HEK293T (cell line): ENCODE measurements at regions not wholly inside any gene's neighbourhood (a gene's known extent, or its start where the extent isn't known, plus 50 kb on each side); places are given as distances from the start of the nearest gene placed in this dataset.
"Not testable (repeated sequence)": the region's sequence is repeated elsewhere in the genome, so short reads cannot be mapped to it uniquely, and the experiment has no call there.

Experiments
- CTCF ChIA-PET: fragments of 350-600 bp; formaldehyde crosslinking; extraction: SDS; loops from one replicate; lab custom pipeline; 2021; ENCODE audit warnings: antibody characterized with exemption, inconsistent platforms; lab: Yijun Ruan, JAX
- POLR2A ChIA-PET: fragments of 350-600 bp; formaldehyde crosslinking; extraction: SDS; loops from one replicate; lab custom pipeline; 2020; ENCODE audit warnings: antibody characterized with exemption, inconsistent platforms; lab: Yijun Ruan, JAX
- DNase-seq: peaks from one replicate; pipeline ENCODE4 v3.0.0; 2012; ENCODE audit warnings: mixed read lengths; ENCODE audit errors: extremely low spot score
- ARNT ChIP-seq: fragments of 450-650 bp; IDR thresholded peaks from 2 replicates; pipeline ENCODE4 v1.6.1; 2017; ENCODE audit warnings: mild to moderate bottlenecking
- BHLHE40 ChIP-seq: fragments of 450-650 bp; IDR thresholded peaks from 2 replicates; pipeline ENCODE4 v1.6.1; 2016; ENCODE audit warnings: mild to moderate bottlenecking, moderate library complexity, borderline replicate concordance
- CTBP1 ChIP-seq: fragments of 450-650 bp; IDR thresholded peaks from 2 replicates; pipeline ENCODE4 v1.6.1; 2016; ENCODE audit warnings: borderline replicate concordance
- ELF4 ChIP-seq: fragments of 450-650 bp; IDR thresholded peaks from 2 replicates; pipeline ENCODE4 v1.6.1; 2017; ENCODE audit warnings: antibody characterized with exemption
- FOXA1 ChIP-seq: fragments of 450-650 bp; IDR thresholded peaks from 2 replicates; pipeline ENCODE4 v1.6.1; 2016; ENCODE audit warnings: mild to moderate bottlenecking
- FOXK2 ChIP-seq: fragments of 450-650 bp; IDR thresholded peaks from 2 replicates; pipeline ENCODE4 v1.6.1; 2016; ENCODE audit warnings: mild to moderate bottlenecking
- FOXM1 ChIP-seq: fragments of 450-650 bp; IDR thresholded peaks from 2 replicates; pipeline ENCODE4 v1.6.1; 2017; ENCODE audit warnings: mild to moderate bottlenecking, borderline replicate concordance
- HDGF ChIP-seq: fragments of 450-650 bp; IDR thresholded peaks from 2 replicates; pipeline ENCODE4 v1.6.1; 2017; ENCODE audit warnings: antibody characterized with exemption, borderline replicate concordance
- L3MBTL2 ChIP-seq: fragments of 450-650 bp; conservative IDR thresholded peaks from 2 replicates; pipeline ENCODE4 v1.6.1; 2016; ENCODE audit warnings: mild to moderate bottlenecking
- LEF1 ChIP-seq: fragments of 450-650 bp; IDR thresholded peaks from 2 replicates; pipeline ENCODE4 v1.6.1; 2017; ENCODE audit warnings: mild to moderate bottlenecking, borderline replicate concordance
- NFRKB ChIP-seq: fragments of 450-650 bp; IDR thresholded peaks from 2 replicates; pipeline ENCODE4 v1.6.1; 2016; ENCODE audit warnings: mild to moderate bottlenecking, moderate library complexity
- SP1 ChIP-seq: fragments of 450-650 bp; IDR thresholded peaks from 2 replicates; pipeline ENCODE4 v1.6.1; 2017
- SUZ12 ChIP-seq: fragments of 450-650 bp; IDR thresholded peaks from 2 replicates; pipeline ENCODE4 v1.6.1; 2016; ENCODE audit warnings: mild to moderate bottlenecking
- TARDBP ChIP-seq: fragments of 450-650 bp; IDR thresholded peaks from 2 replicates; pipeline ENCODE4 v1.6.1; 2016
- ZNF384 ChIP-seq: fragments of 450-650 bp; IDR thresholded peaks from 2 replicates; pipeline ENCODE4 v1.6.1; 2016
- TF ChIP-seq, protein P1 (sequence below): fragments of 450-650 bp; IDR thresholded peaks from 2 replicates; pipeline ENCODE4 v1.6.1; 2016

- POLR2A ChIA-PET: no interaction called here
- no peak for DNase-seq
- CTCF ChIA-PET: no interaction called here
- TF ChIP-seq, protein P1, sequence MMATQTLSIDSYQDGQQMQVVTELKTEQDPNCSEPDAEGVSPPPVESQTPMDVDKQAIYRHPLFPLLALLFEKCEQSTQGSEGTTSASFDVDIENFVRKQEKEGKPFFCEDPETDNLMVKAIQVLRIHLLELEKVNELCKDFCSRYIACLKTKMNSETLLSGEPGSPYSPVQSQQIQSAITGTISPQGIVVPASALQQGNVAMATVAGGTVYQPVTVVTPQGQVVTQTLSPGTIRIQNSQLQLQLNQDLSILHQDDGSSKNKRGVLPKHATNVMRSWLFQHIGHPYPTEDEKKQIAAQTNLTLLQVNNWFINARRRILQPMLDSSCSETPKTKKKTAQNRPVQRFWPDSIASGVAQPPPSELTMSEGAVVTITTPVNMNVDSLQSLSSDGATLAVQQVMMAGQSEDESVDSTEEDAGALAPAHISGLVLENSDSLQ: no peak
- TF ChIP-seq L3MBTL2: no peak
- no peak for TF ChIP-seq SUZ12
- TF ChIP-seq CTBP1: no peak
- no peak for TF ChIP-seq BHLHE40
- no peak for TF ChIP-seq FOXM1
- TF ChIP-seq LEF1: no peak
- no peak for TF ChIP-seq ZNF384
- TF ChIP-seq HDGF: no peak
- no peak for TF ChIP-seq FOXK2
- no peak for TF ChIP-seq TARDBP
- TF ChIP-seq ELF4: no peak
- TF ChIP-seq ARNT: no peak
- TF ChIP-seq NFRKB: no peak
- no peak for TF ChIP-seq FOXA1
Measured at GRCh38 chr18:64749884-64750283, 601.0 kb upstream of the LINC00305 start.

GRCh38 chr18:64747803-64748202 lies 598.9 kb upstream of the LINC00305 start:
- DNase-seq: no peak
- ChIA-PET CTCF (no interaction called here), POLR2A (no interaction called here)
- TF ChIP-seq LEF1 (no peak), BHLHE40 (no peak), NFRKB (no peak), FOXM1 (no peak), TARDBP (no peak), ARNT (no peak), ZNF384 (no peak), CTBP1 (no peak), L3MBTL2 (no peak)
- TF ChIP-seq, protein P1: no peak

DNA sequence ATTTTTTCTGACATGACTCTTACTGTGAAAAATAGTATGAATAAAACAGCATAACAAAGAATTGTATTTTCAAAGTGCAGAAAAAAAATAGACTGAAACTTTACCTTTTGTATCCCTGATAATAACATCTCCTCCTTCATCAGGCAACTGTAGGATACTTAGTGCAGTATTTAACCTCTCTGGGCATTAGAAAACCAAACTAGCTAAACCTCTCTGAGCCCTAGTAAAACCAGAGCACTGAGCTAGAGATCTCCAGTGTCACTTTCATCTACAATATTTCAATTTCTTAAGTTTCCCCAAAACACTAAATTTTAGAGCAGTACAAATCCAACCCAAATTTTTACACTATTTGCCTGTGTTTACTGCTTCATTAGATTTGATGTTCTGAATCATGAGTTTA lies 594.0 kb upstream of the LINC00305 start:
- POLR2A ChIA-PET: no interaction called here
- CTCF ChIA-PET: no interaction called here
- TF ChIP-seq HDGF: no peak
- TF ChIP-seq FOXK2: no peak
- no peak for TF ChIP-seq FOXM1
- no peak for TF ChIP-seq LEF1
- TF ChIP-seq, protein P1: no peak
- TF ChIP-seq NFRKB: no peak
- TF ChIP-seq SP1: no peak
- no peak for TF ChIP-seq ELF4
- no peak for TF ChIP-seq SUZ12
- no peak for TF ChIP-seq TARDBP
- TF ChIP-seq L3MBTL2: no peak
- no peak for TF ChIP-seq FOXA1
- TF ChIP-seq ARNT: no peak
- no peak for TF ChIP-seq ZNF384
- no peak for TF ChIP-seq CTBP1
- no peak for TF ChIP-seq BHLHE40
- DNase-seq: no peak

- TF ChIP-seq TARDBP (no peak), FOXM1 (no peak)
- DNase-seq: no peak
- CTCF ChIA-PET: no interaction called here
- POLR2A ChIA-PET: no interaction called here
Measured at GRCh38 chr18:64734063-64734462, 585.2 kb upstream of the LINC00305 start.

DNA sequence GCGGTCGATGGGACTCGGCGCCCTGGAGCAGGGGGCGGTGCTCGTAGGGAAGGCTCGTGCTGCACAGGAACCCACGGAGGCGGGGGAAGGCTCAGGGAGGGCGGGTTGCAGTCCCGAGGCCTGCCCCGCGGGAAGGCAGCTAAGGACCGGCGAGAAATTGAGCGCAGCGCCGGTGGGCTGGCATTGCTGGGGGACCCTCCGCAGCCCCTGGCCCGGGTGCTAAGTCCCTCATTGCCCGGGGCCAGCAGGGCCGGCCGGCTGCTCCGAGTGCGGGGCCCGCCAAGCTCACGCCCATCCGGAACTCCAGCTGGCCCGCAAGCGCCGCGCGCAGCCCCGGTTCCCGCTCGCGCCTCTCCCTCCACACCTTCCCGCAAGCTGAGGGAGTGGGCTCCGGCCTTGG lies 576.8 kb upstream of the LINC00305 start:
- CTCF ChIA-PET, POLR2A ChIA-PET, DNase-seq: not testable (repeated sequence)

- ChIA-PET CTCF (no interaction called here), POLR2A (no interaction called here)
- no peak for DNase-seq
- no peak for TF ChIP-seq FOXA1
- TF ChIP-seq FOXM1: no peak
- TF ChIP-seq NFRKB: no peak
- TF ChIP-seq ZNF384: no peak
- no peak for TF ChIP-seq HDGF
- no peak for TF ChIP-seq CTBP1
- no peak for TF ChIP-seq ELF4
- no peak for TF ChIP-seq ARNT
- TF ChIP-seq BHLHE40: no peak
- no peak for TF ChIP-seq FOXK2
- no peak for TF ChIP-seq SUZ12
- no peak for TF ChIP-seq TARDBP
- TF ChIP-seq, protein P1: no peak
- no peak for TF ChIP-seq L3MBTL2
- no peak for TF ChIP-seq LEF1
- no peak for TF ChIP-seq SP1
Measured at GRCh38 chr18:64720781-64721464, 572.0 kb upstream of the LINC00305 start.
